GM12878 (cell line): ENCODE measurements at regions not wholly inside any gene's neighbourhood (a gene's known extent, or its start where the extent isn't known, plus 50 kb on each side); places are given as distances from the start of the nearest gene placed in this dataset.

ENCODE experiments used
- ATAC-seq: fragments of 200-7000 bp; cut with Tn5 transposase; 3 replicates; pipeline ENCODE4 v1.9.1; 2020; ENCODE audit warnings: mild to moderate bottlenecking, moderate library complexity
- BruUV-seq: library from RNA; stranded (reverse); fragments of 400-500 nt; replicated peaks from 2 replicates; lab custom pipeline; 2021; lab: Mats Ljungman, UMichigan
- CTCF ChIA-PET: fragments of 300-600 bp; sonication (Branson Sonifier 250); formaldehyde crosslinking; extraction: SDS; loops from one replicate; lab custom pipeline; 2021; ENCODE audit warnings: inconsistent platforms; lab: Yijun Ruan, JAX
- POLR2A ChIA-PET: fragments of 350-600 bp; formaldehyde crosslinking; extraction: SDS; loops from one replicate; lab custom pipeline; 2021; ENCODE audit warnings: inconsistent platforms; lab: Charles Lee
- RAD21 ChIA-PET: fragments of 300-600 bp; sonication (Branson Sonifier 250); formaldehyde crosslinking; loops from one replicate; lab custom pipeline; 2023; ENCODE audit warnings: antibody characterized with exemption; ENCODE audit not compliant: unreplicated experiment; lab: Charles Lee
- SMC1A ChIA-PET: fragments of 300-600 bp; sonication (Branson Sonifier 250); formaldehyde crosslinking; loops from one replicate; lab custom pipeline; 2023; ENCODE audit not compliant: unreplicated experiment, uncharacterized antibody; lab: Charles Lee
- DNase-seq: peaks from one replicate; pipeline ENCODE4 v3.0.0-alpha.2; 2011; ENCODE audit warnings: low read depth, low spot score
- FAIRE-seq: peaks from 3 replicates; lab custom pipeline; 2011; peaks lifted over from hg19 to GRCh38; lab: Jason Lieb, UNC
- H2AFZ ChIP-seq: 2 replicates; pipeline ENCODE4 v1.6.0; 2011; ENCODE audit warnings: low read depth, low read length, control low read depth; ENCODE audit not compliant: control insufficient read depth
- H3K27ac ChIP-seq: 2 replicates; pipeline ENCODE4 v1.5.1; 2011; ENCODE audit warnings: control low read depth; ENCODE audit not compliant: control insufficient read depth, insufficient read depth
- H3K27me3 ChIP-seq, 2 experiments: replicated peaks in 1 of 2; 2 replicates each; pipeline versions ENCODE4 v1.6.0 to v1.6.1; 2011; ENCODE audit warnings: low read length in 1 of 2; ENCODE audit not compliant: control insufficient read depth in 2 of 2, insufficient read depth in 2 of 2
- H3K36me3 ChIP-seq, 2 experiments: 2 replicates each; pipeline ENCODE4 v1.5.1; 2011; ENCODE audit warnings: low read length in 1 of 2; ENCODE audit not compliant: control insufficient read depth in 2 of 2, insufficient read depth in 2 of 2
- H3K4me1 ChIP-seq: 2 replicates; pipeline ENCODE4 v1.6.1; 2011; ENCODE audit warnings: mild to moderate bottlenecking, low read length, moderate library complexity, mixed read lengths; ENCODE audit not compliant: control insufficient read depth, insufficient read depth
- H3K4me2 ChIP-seq: 2 replicates; pipeline ENCODE4 v1.6.0; 2011; ENCODE audit warnings: control low read depth; ENCODE audit not compliant: control insufficient read depth, insufficient read depth
- H3K4me3 ChIP-seq: fragments of 200-600 bp; sonication (generic); 2 replicates; pipeline ENCODE4 v1.5.1; 2016
- H3K79me2 ChIP-seq: 2 replicates; pipeline ENCODE4 v1.6.0; 2011; ENCODE audit warnings: low read length; ENCODE audit not compliant: control insufficient read depth, insufficient read depth
- H3K9ac ChIP-seq: 2 replicates; pipeline ENCODE4 v1.8.0; 2011; ENCODE audit warnings: low read length, control low read depth, mixed read lengths; ENCODE audit not compliant: control insufficient read depth, insufficient read depth
- H3K9me3 ChIP-seq: replicated peaks from 3 replicates; pipeline ENCODE4 v1.5.1; 2011; ENCODE audit warnings: mild to moderate bottlenecking, low read length; ENCODE audit not compliant: control insufficient read depth, insufficient read depth
- H4K20me1 ChIP-seq: 2 replicates; pipeline ENCODE4 v1.6.0; 2011; ENCODE audit not compliant: control insufficient read depth, insufficient read depth
- CHD4 ChIP-seq: fragments of 200-600 bp; sonication (generic); IDR thresholded peaks from 2 replicates; pipeline ENCODE4 v1.6.1; 2016; ENCODE audit warnings: mild to moderate bottlenecking
- EGR1 ChIP-seq, 2 experiments: IDR thresholded peaks; 1 replicate in 1 of 2; 2 replicates in 1 of 2; pipeline ENCODE4 v1.6.1; 2011 to 2012; ENCODE audit warnings: low read depth in 2 of 2, low read length in 2 of 2, borderline replicate concordance in 1 of 2, mild to moderate bottlenecking in 1 of 2, moderate library complexity in 1 of 2
- MTA3 ChIP-seq: IDR thresholded peaks from 2 replicates; pipeline ENCODE4 v1.6.1; 2012; ENCODE audit warnings: low read length, inconsistent platforms, borderline replicate concordance
- SIN3A ChIP-seq: IDR thresholded peaks from 2 replicates; pipeline ENCODE4 v1.6.1; 2012; ENCODE audit warnings: low read depth, low read length, improper control_type of control experiment
- SRF ChIP-seq, 2 experiments: IDR thresholded peaks; 2 replicates each; pipeline ENCODE4 v1.6.1; 2011; ENCODE audit warnings: low read depth in 2 of 2, low read length in 2 of 2, mild to moderate bottlenecking in 1 of 2, moderate library complexity in 1 of 2
- WGBS: methylation state at CpG from one replicate; pipeline ENCODE4 v1.1.6; 2016; ENCODE audit warnings: low lambda C conversion rate; ENCODE audit not compliant: insufficient replicate concordance, insufficient coverage; ENCODE audit errors: missing lambda C conversion rate; 5-methylcytosine and 5-hydroxymethylcytosine counted together
- in situ Hi-C: fragments of 300-500 bp; cut with MboI; formaldehyde crosslinking; loops from 9 replicates; pipeline ENCODE4 v1.14.3; 2018; ENCODE audit warnings: mixed read lengths
- intact Hi-C: fragments of 100-400 bp; cut with micrococcal nuclease; formaldehyde crosslinking; loops from one replicate; pipeline ENCODE4 v1.14.2; 2022; ENCODE audit not compliant: unreplicated experiment
- TF ChIP-seq, protein P1 (sequence below): fragments of 450-650 bp; IDR thresholded peaks from 2 replicates; pipeline ENCODE4 v1.6.1; 2016; ENCODE audit warnings: mild to moderate bottlenecking, moderate library complexity, borderline replicate concordance
- TF ChIP-seq, protein P2 (sequence below): IDR thresholded peaks from 2 replicates; pipeline ENCODE4 v1.6.1; 2011; ENCODE audit warnings: mild to moderate bottlenecking, low read depth, low read length, moderate library complexity; ENCODE audit not compliant: insufficient replicate concordance

DNA sequence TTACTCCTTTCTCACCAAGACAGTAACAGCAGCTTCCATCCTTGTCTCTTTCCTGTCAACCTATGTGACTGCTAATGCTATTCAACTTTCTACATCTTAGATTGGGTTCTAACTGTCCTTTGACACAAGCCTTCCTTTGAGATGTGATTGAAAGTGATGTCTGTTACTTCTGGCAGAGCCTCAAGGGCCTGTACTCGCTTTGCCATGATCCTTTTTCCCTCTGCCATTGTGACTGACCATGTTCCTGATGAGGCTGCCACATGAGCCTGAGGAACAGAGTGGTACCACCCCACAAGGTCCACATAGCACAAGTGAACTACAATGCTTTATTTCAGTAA lies 138.8 kb upstream of the RAB4A start:
- DNase-seq: no peak
- H3K36me3 ChIP-seq: no peaks in the 10 kb centered on the region
- TF ChIP-seq SRF (IDR thresholded peaks at IDR 0.05; ENCODE audit: low read depth in 2 of 2, low read length in 2 of 2): no peak
- no peak for TF ChIP-seq CHD4
- TF ChIP-seq, protein P1, sequence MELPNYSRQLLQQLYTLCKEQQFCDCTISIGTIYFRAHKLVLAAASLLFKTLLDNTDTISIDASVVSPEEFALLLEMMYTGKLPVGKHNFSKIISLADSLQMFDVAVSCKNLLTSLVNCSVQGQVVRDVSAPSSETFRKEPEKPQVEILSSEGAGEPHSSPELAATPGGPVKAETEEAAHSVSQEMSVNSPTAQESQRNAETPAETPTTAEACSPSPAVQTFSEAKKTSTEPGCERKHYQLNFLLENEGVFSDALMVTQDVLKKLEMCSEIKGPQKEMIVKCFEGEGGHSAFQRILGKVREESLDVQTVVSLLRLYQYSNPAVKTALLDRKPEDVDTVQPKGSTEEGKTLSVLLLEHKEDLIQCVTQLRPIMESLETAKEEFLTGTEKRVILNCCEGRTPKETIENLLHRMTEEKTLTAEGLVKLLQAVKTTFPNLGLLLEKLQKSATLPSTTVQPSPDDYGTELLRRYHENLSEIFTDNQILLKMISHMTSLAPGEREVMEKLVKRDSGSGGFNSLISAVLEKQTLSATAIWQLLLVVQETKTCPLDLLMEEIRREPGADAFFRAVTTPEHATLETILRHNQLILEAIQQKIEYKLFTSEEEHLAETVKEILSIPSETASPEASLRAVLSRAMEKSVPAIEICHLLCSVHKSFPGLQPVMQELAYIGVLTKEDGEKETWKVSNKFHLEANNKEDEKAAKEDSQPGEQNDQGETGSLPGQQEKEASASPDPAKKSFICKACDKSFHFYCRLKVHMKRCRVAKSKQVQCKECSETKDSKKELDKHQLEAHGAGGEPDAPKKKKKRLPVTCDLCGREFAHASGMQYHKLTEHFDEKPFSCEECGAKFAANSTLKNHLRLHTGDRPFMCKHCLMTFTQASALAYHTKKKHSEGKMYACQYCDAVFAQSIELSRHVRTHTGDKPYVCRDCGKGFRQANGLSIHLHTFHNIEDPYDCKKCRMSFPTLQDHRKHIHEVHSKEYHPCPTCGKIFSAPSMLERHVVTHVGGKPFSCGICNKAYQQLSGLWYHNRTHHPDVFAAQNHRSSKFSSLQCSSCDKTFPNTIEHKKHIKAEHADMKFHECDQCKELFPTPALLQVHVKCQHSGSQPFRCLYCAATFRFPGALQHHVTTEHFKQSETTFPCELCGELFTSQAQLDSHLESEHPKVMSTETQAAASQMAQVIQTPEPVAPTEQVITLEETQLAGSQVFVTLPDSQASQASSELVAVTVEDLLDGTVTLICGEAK: no peak
- TF ChIP-seq, protein P2, sequence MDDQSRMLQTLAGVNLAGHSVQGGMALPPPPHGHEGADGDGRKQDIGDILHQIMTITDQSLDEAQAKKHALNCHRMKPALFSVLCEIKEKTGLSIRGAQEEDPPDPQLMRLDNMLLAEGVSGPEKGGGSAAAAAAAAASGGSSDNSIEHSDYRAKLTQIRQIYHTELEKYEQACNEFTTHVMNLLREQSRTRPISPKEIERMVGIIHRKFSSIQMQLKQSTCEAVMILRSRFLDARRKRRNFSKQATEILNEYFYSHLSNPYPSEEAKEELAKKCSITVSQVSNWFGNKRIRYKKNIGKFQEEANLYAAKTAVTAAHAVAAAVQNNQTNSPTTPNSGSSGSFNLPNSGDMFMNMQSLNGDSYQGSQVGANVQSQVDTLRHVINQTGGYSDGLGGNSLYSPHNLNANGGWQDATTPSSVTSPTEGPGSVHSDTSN: no peak
- no peak for TF ChIP-seq MTA3
- no peak for TF ChIP-seq EGR1 (IDR thresholded peaks at IDR 0.05; ENCODE audit: borderline replicate concordance in 1 of 2, low read depth in 2 of 2, low read length in 2 of 2)
- TF ChIP-seq SIN3A: no peak
- TF ChIP-seq, all 136 proteins: peak for 0
- Histone ChIP-seq H3K27ac (no peak overlapping the region), H4K20me1 (no peaks in the 10 kb centered on the region), H3K4me1 (peaks cover 3% of the 10 kb centered on the region; the same call in 1 of the 2 replicates), H2AFZ (no peak overlapping the region), H3K9ac (no peak overlapping the region), H3K9me3 (no peaks in the 10 kb centered on the region; the same call in 2 of the 3 replicates), H3K27me3 (peaks cover 0 to 6% of the 10 kb centered on the region in 2 experiments; a peak in 1 of 4 replicates), H3K79me2 (no peaks in the 10 kb centered on the region), H3K4me2 (no peak overlapping the region), H3K4me3 (no peak overlapping the region)
- CTCF ChIA-PET: no interaction called here
- SMC1A ChIA-PET: no interaction called here
- POLR2A ChIA-PET: no interaction called here
- RAD21 ChIA-PET: no interaction called here
- intact Hi-C loops (no loop called here), in situ Hi-C loops (no loop called here)
- ATAC-seq: no peak
- 0% methylated on average over 1 of the region's 1 CpG for WGBS
- no peak for FAIRE-seq
- BruUV-seq: no TSS peak
